OCI-LY7 (cell line): ENCODE measurements at regions not wholly inside any gene's neighbourhood (a gene's known extent, or its start where the extent isn't known, plus 50 kb on each side); places are given as distances from the start of the nearest gene placed in this dataset.

ENCODE experiments used
- EZH2phosphoT487 ChIP-seq: fragments of 200-600 bp; sonication (generic); IDR thresholded peaks from 2 replicates; pipeline ENCODE4 v1.6.1; 2018; ENCODE audit warnings: low read depth, borderline replicate concordance, mild to moderate bottlenecking, mixed run types, antibody characterized with exemption, low read length, moderate library complexity, mixed read lengths
- TF ChIP-seq, protein P1 (sequence below): fragments of 200-600 bp; sonication (generic); conservative IDR thresholded peaks from 2 replicates; pipeline ENCODE4 v1.5.1; 2014; ENCODE audit warnings: mild to moderate bottlenecking, antibody characterized with exemption, low read length, moderate library complexity, mixed read lengths

DNA sequence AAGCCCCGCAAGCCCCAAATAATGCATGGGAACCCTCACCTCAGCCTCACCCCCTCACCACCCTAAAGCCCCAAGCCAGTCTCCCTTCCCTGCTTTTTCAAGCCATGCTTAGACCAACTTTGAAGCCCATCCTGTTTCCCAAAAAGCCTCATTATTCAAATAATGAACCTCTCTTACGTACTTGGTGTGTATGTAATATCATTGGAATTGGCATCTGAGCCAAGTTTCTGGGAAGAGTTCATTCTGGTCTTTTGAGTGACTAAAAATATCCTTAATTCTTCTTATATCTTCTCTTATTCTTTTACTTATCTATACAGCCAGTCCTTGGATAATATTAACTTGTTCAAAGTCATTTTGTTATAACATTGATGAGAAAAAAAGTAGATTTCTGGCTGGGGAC, 875.8 kb upstream of the SLIT2 start:
- TF ChIP-seq, protein P1, sequence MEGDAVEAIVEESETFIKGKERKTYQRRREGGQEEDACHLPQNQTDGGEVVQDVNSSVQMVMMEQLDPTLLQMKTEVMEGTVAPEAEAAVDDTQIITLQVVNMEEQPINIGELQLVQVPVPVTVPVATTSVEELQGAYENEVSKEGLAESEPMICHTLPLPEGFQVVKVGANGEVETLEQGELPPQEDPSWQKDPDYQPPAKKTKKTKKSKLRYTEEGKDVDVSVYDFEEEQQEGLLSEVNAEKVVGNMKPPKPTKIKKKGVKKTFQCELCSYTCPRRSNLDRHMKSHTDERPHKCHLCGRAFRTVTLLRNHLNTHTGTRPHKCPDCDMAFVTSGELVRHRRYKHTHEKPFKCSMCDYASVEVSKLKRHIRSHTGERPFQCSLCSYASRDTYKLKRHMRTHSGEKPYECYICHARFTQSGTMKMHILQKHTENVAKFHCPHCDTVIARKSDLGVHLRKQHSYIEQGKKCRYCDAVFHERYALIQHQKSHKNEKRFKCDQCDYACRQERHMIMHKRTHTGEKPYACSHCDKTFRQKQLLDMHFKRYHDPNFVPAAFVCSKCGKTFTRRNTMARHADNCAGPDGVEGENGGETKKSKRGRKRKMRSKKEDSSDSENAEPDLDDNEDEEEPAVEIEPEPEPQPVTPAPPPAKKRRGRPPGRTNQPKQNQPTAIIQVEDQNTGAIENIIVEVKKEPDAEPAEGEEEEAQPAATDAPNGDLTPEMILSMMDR = no peak
- TF ChIP-seq EZH2phosphoT487 = no peak
